ENCODE measurements at regions not wholly inside any gene's neighbourhood (a gene's known extent, or its start where the extent isn't known, plus 50 kb on each side); places are given as distances from the start of the nearest gene placed in this dataset.

GRCh38 chr3:5442106-5442785, 254.7 kb downstream of the EDEM1 start:
- TF ChIP-seq POLR2A (IDR thresholded peaks at IDR 0.05) (no peak), CTCF (IDR thresholded peaks at IDR 0.05) (no peak)
- H3K4me3 ChIP-seq (ENCODE audit: low read depth, poor library complexity, severe bottlenecking): no peak overlapping the region
- WGBS, 2 donors: 62 to 69% methylated on average over 4 of the region's 4 CpGs
- intact Hi-C loops (cut with DNase I; ENCODE audit: low total_unique reads): no loop called here
- DNase-seq (ENCODE audit: low spot score in 2 of 2): no peak

- no peak for DNase-seq (ENCODE audit: low spot score in 2 of 2)
- intact Hi-C loops (cut with DNase I; ENCODE audit: low total_unique reads): no loop called here
- H3K4me3 ChIP-seq (ENCODE audit: low read depth, poor library complexity, severe bottlenecking): no peak overlapping the region
- TF ChIP-seq POLR2A (IDR thresholded peaks at IDR 0.05) (no peak), CTCF (IDR thresholded peaks at IDR 0.05) (no peak)
These were observed 255.3 kb downstream of the EDEM1 start for GRCh38 chr3:5442786-5443138.

GRCh38 chr3:5444253-5444652, 256.7 kb downstream of the EDEM1 start:
- whole genome bisulfite sequencing, 2 donors: 60 to 74% methylated on average over 2 of the region's 2 CpGs

GRCh38 chr3:5445676-5446201, 258.2 kb downstream of the EDEM1 start:
- no peak for DNase-seq (ENCODE audit: low spot score in 2 of 2)
- intact Hi-C loops (cut with DNase I; ENCODE audit: low total_unique reads): no loop called here
- TF ChIP-seq POLR2A (IDR thresholded peaks at IDR 0.05): no peak
- TF ChIP-seq CTCF (IDR thresholded peaks at IDR 0.05): no peak
- 74 to 77% methylated on average over 5 of the region's 5 CpGs for WGBS, 2 donors
- no peak overlapping the region for H3K4me3 ChIP-seq (ENCODE audit: low read depth, poor library complexity, severe bottlenecking)

More at GRCh38 chr3:5444253-5444652, 256.7 kb downstream of the EDEM1 start:
- no peak for TF ChIP-seq CTCF (IDR thresholded peaks at IDR 0.05)
- no peak for TF ChIP-seq POLR2A (IDR thresholded peaks at IDR 0.05)
- DNase-seq (ENCODE audit: low spot score in 2 of 2): no peak
- no peak overlapping the region for H3K4me3 ChIP-seq (ENCODE audit: low read depth, poor library complexity, severe bottlenecking)
- intact Hi-C loops (cut with DNase I; ENCODE audit: low total_unique reads): no loop called here

- WGBS, 2 donors: 82 to 83% methylated on average over 5 of the region's 5 CpGs
- intact Hi-C loops (cut with DNase I; ENCODE audit: low total_unique reads): no loop called here
- no peak overlapping the region for H3K4me3 ChIP-seq (ENCODE audit: low read depth, poor library complexity, severe bottlenecking)
- no peak for TF ChIP-seq CTCF (IDR thresholded peaks at IDR 0.05)
- TF ChIP-seq POLR2A (IDR thresholded peaks at IDR 0.05): no peak
- no peak for DNase-seq (ENCODE audit: low spot score in 2 of 2)
These were observed 260.7 kb downstream of the EDEM1 start for GRCh38 chr3:5448246-5448645.

GRCh38 chr3:5448816-5449215, 261.3 kb downstream of the EDEM1 start:
- WGBS, 2 donors: 72 to 77% methylated on average over 2 of the region's 2 CpGs
- no peak for DNase-seq (ENCODE audit: low spot score in 2 of 2)
- no peak overlapping the region for H3K4me3 ChIP-seq (ENCODE audit: low read depth, poor library complexity, severe bottlenecking)
- intact Hi-C loops (cut with DNase I; ENCODE audit: low total_unique reads): no loop called here
- TF ChIP-seq CTCF (IDR thresholded peaks at IDR 0.05) (no peak), POLR2A (IDR thresholded peaks at IDR 0.05) (no peak)
